GM10266 (cell line): ENCODE measurements at regions not wholly inside any gene's neighbourhood (a gene's known extent, or its start where the extent isn't known, plus 50 kb on each side); places are given as distances from the start of the nearest gene placed in this dataset.
"Not testable (repeated sequence)": the region's sequence is repeated elsewhere in the genome, so short reads cannot be mapped to it uniquely, and the experiment has no call there.

Experiments used
- DNase-seq: peaks from one replicate; pipeline ENCODE4 v3.0.0; 2012; ENCODE audit errors: extremely low spot score
- CTCF ChIP-seq: IDR thresholded peaks from 2 replicates; pipeline ENCODE4 v1.5.1; 2012; ENCODE audit warnings: mild to moderate bottlenecking, low read depth; ENCODE audit not compliant: control insufficient read depth, insufficient read depth; ENCODE audit errors: missing control alignments

- no peak for TF ChIP-seq CTCF
- DNase-seq: no peak
Observed at GRCh38 chr11:135017296-135017695, 605.3 kb upstream of the B3GAT1 start.

GRCh38 chr11:135015966-135016365 is 603.9 kb upstream of the B3GAT1 start:
- no peak for DNase-seq
- TF ChIP-seq CTCF: no peak

- DNase-seq: not testable (repeated sequence)
Observed at GRCh38 chr11:135011313-135011712, 599.3 kb upstream of the B3GAT1 start.

- TF ChIP-seq CTCF: no peak
- DNase-seq: no peak
Observed at GRCh38 chr11:135009125-135009524, 597.1 kb upstream of the B3GAT1 start.

GRCh38 chr11:135008412-135008811 is 596.4 kb upstream of the B3GAT1 start:
- DNase-seq: no peak
- TF ChIP-seq CTCF: no peak

GRCh38 chr11:135008001-135008405 is 596.0 kb upstream of the B3GAT1 start:
- no peak for DNase-seq

GRCh38 chr11:135006800-135007199 is 594.8 kb upstream of the B3GAT1 start:
- no peak for DNase-seq
- TF ChIP-seq CTCF: no peak

More at GRCh38 chr11:135008001-135008405, 596.0 kb upstream of the B3GAT1 start:
- no peak for TF ChIP-seq CTCF

- DNase-seq: no peak
- no peak for TF ChIP-seq CTCF
Observed at GRCh38 chr11:135004495-135004894, 592.5 kb upstream of the B3GAT1 start.
